B cell (primary cell): ENCODE measurements at regions not wholly inside any gene's neighbourhood (a gene's known extent, or its start where the extent isn't known, plus 50 kb on each side); places are given as distances from the start of the nearest gene placed in this dataset.

Experiments
- EZH2 ChIP-seq: IDR thresholded peaks from 2 replicates; pipeline ENCODE4 v1.6.1; 2012; ENCODE audit warnings: borderline replicate concordance, low read depth, mild to moderate bottlenecking, moderate library complexity, low read length; ENCODE audit not compliant: insufficient read depth, poor library complexity, severe bottlenecking
- TF ChIP-seq, protein P1 (sequence below): fragments of 200-600 bp; IDR thresholded peaks from one replicate; pipeline ENCODE4 v1.8.0; 2022; ENCODE audit warnings: antibody characterized with exemption, mild to moderate bottlenecking

DNA sequence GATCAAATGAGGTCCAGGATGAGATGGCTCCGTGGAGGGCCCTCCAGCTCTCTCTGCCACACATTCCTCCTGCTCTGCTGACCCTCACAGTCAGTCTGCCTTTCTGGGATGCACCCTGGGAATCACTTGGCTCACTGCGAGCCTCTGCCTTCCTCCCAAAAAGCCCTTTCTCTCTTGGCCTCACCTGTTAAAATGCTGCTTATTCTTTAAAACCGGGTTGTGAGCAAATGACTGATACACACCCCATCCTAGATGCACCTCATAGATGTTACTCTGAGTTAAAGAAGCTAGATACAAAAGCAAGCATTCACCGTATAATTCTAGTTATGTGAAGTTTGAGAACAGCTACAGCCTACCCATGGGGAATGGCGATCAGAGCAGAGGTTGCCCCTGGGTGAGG is 167.7 kb upstream of the MYCN start:
- TF ChIP-seq, protein P1, sequence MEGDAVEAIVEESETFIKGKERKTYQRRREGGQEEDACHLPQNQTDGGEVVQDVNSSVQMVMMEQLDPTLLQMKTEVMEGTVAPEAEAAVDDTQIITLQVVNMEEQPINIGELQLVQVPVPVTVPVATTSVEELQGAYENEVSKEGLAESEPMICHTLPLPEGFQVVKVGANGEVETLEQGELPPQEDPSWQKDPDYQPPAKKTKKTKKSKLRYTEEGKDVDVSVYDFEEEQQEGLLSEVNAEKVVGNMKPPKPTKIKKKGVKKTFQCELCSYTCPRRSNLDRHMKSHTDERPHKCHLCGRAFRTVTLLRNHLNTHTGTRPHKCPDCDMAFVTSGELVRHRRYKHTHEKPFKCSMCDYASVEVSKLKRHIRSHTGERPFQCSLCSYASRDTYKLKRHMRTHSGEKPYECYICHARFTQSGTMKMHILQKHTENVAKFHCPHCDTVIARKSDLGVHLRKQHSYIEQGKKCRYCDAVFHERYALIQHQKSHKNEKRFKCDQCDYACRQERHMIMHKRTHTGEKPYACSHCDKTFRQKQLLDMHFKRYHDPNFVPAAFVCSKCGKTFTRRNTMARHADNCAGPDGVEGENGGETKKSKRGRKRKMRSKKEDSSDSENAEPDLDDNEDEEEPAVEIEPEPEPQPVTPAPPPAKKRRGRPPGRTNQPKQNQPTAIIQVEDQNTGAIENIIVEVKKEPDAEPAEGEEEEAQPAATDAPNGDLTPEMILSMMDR, result no peak
- no peak for TF ChIP-seq EZH2
